ENCODE measurements at regions not wholly inside any gene's neighbourhood (a gene's known extent, or its start where the extent isn't known, plus 50 kb on each side); places are given as distances from the start of the nearest gene placed in this dataset.

- peak in 1 of 2 donors; percentile 51 for ATAC-seq
- intact Hi-C loops (cut with DNase I): no loop called here
- Histone ChIP-seq H3K9me3 (no peaks in the 10 kb centered on the region), H3K36me3 (no peaks in the 10 kb centered on the region), H3K27ac (peak overlapping the region; percentile 9), H3K4me1 (peaks cover 44% of the 10 kb centered on the region), H3K4me3 (no peak overlapping the region), H3K27me3 (ENCODE audit: low read depth) (no peaks in the 10 kb centered on the region)
- no peak for DNase-seq
- TF ChIP-seq CTCF (IDR thresholded peaks at IDR 0.05): peak; percentile 29
These were observed 96.6 kb downstream of the SPTSSA start for GRCh38 chr14:34365309-34365915.

GRCh38 chr14:34364201-34364600 is 97.8 kb downstream of the SPTSSA start:
- Histone ChIP-seq H3K36me3 (no peaks in the 10 kb centered on the region), H3K4me1 (peaks cover 33% of the 10 kb centered on the region), H3K27me3 (ENCODE audit: low read depth) (no peaks in the 10 kb centered on the region), H3K27ac (no peak overlapping the region), H3K9me3 (no peaks in the 10 kb centered on the region), H3K4me3 (no peak overlapping the region)
- no peak for TF ChIP-seq CTCF (IDR thresholded peaks at IDR 0.05)
- intact Hi-C loops (cut with DNase I): no loop called here
- DNase-seq: no peak
- no peak for ATAC-seq

- DNase-seq (no peak), ATAC-seq (peak; percentile 78 to 84)
- intact Hi-C loops (cut with DNase I): no loop called here
- Histone ChIP-seq H3K4me3 (no peak overlapping the region), H3K27me3 (ENCODE audit: low read depth) (no peaks in the 10 kb centered on the region), H3K9me3 (no peaks in the 10 kb centered on the region), H3K27ac (no peak overlapping the region), H3K4me1 (peaks cover 29% of the 10 kb centered on the region), H3K36me3 (no peaks in the 10 kb centered on the region)
- TF ChIP-seq CTCF (IDR thresholded peaks at IDR 0.05): no peak
These were observed 98.3 kb downstream of the SPTSSA start for GRCh38 chr14:34363733-34364134.

GRCh38 chr14:34362641-34363251 is 99.3 kb downstream of the SPTSSA start:
- H3K9me3 ChIP-seq: no peaks in the 10 kb centered on the region
- H3K27ac ChIP-seq: no peak overlapping the region
- no peaks in the 10 kb centered on the region for H3K27me3 ChIP-seq (ENCODE audit: low read depth)
- DNase-seq (no peak), ATAC-seq (peak in 1 of 2 donors; percentile 30)
- intact Hi-C loops (cut with DNase I): no loop called here
- H3K36me3 ChIP-seq: no peaks in the 10 kb centered on the region
- peaks cover 22% of the 10 kb centered on the region for H3K4me1 ChIP-seq
- no peak for TF ChIP-seq CTCF (IDR thresholded peaks at IDR 0.05)
- H3K4me3 ChIP-seq: no peak overlapping the region

- intact Hi-C loops (cut with DNase I): no loop called here
- no peak overlapping the region for H3K27ac ChIP-seq
These were observed 100.5 kb downstream of the SPTSSA start for GRCh38 chr14:34361504-34362011.

More at GRCh38 chr14:34361504-34362011, 100.5 kb downstream of the SPTSSA start:
- Histone ChIP-seq H3K4me1 (peaks cover 20% of the 10 kb centered on the region), H3K9me3 (no peaks in the 10 kb centered on the region), H3K4me3 (no peak overlapping the region), H3K36me3 (no peaks in the 10 kb centered on the region), H3K27me3 (ENCODE audit: low read depth) (no peaks in the 10 kb centered on the region)
- no peak for TF ChIP-seq CTCF (IDR thresholded peaks at IDR 0.05)
- ATAC-seq: peak in 1 of 2 donors; percentile 8
- no peak for DNase-seq

All from lower lobe of right lung (tissue), 2 donors.